ENCODE measurements at regions not wholly inside any gene's neighbourhood (a gene's known extent, or its start where the extent isn't known, plus 50 kb on each side); places are given as distances from the start of the nearest gene placed in this dataset.

GRCh38 chr13:73873940-73874830 lies 260.0 kb downstream of the KLF12 start:
- DNase-seq (no peak), ATAC-seq (no peak)
- H3K27me3 ChIP-seq (ENCODE audit: insufficient read depth in 3 of 3, low read length in 2 of 3) = no peaks in the 10 kb centered on the region
- intact Hi-C loops (cut with DNase I) = no loop called here
- 74 to 82% (median 78%) methylated on average over 5 of the region's 5 CpGs for WGBS, 3 donors
- no peak overlapping the region for H3K4me3 ChIP-seq
- H3K36me3 ChIP-seq (ENCODE audit: insufficient read depth in 1 of 2, low read depth in 1 of 2) = no peaks in the 10 kb centered on the region
- H3K9me3 ChIP-seq = no peaks in the 10 kb centered on the region
- H3K27ac ChIP-seq = no peak overlapping the region
- H3K4me1 ChIP-seq = no peaks in the 10 kb centered on the region
- TF ChIP-seq CTCF (IDR thresholded peaks at IDR 0.05) = no peak

GRCh38 chr13:73872397-73872796 lies 261.8 kb downstream of the KLF12 start:
- TF ChIP-seq CTCF (IDR thresholded peaks at IDR 0.05) = no peak
- H3K4me3 ChIP-seq = no peak overlapping the region
- WGBS, 3 donors = 78 to 99% (median 95%) methylated on average over 3 of the region's 3 CpGs
- ATAC-seq (no peak), DNase-seq (no peak)
- no peaks in the 10 kb centered on the region for H3K27me3 ChIP-seq (ENCODE audit: insufficient read depth in 3 of 3, low read length in 2 of 3)
- H3K27ac ChIP-seq = no peak overlapping the region
- intact Hi-C loops (cut with DNase I) = no loop called here
- no peaks in the 10 kb centered on the region for H3K4me1 ChIP-seq
- H3K9me3 ChIP-seq = no peaks in the 10 kb centered on the region
- H3K36me3 ChIP-seq (ENCODE audit: insufficient read depth in 1 of 2, low read depth in 1 of 2) = no peaks in the 10 kb centered on the region

GRCh38 chr13:73870970-73871935 lies 263.0 kb downstream of the KLF12 start:
- intact Hi-C loops (cut with DNase I) = no loop called here

More at GRCh38 chr13:73870970-73871935, 263.0 kb downstream of the KLF12 start:
- Histone ChIP-seq H3K9me3 (no peaks in the 10 kb centered on the region), H3K27me3 (ENCODE audit: insufficient read depth in 3 of 3, low read length in 2 of 3) (no peaks in the 10 kb centered on the region), H3K4me1 (no peaks in the 10 kb centered on the region), H3K4me3 (no peak overlapping the region), H3K27ac (no peak overlapping the region), H3K36me3 (ENCODE audit: insufficient read depth in 1 of 2, low read depth in 1 of 2) (no peaks in the 10 kb centered on the region)
- 76 to 79% (median 78%) methylated on average over 15 of the region's 15 CpGs for WGBS, 3 donors
- TF ChIP-seq CTCF (IDR thresholded peaks at IDR 0.05) = no peak
- DNase-seq = no peak
- no peak for ATAC-seq
